Right cardiac atrium (tissue), 5 donors: ENCODE measurements at regions not wholly inside any gene's neighbourhood (a gene's known extent, or its start where the extent isn't known, plus 50 kb on each side); places are given as distances from the start of the nearest gene placed in this dataset.

ENCODE experiments used
- ATAC-seq, 2 donors: fragments of 200-7000 bp; cut with Tn5 transposase; one replicate each; pipeline versions ENCODE4 v1.8.0 to v1.9.1; 2020; ENCODE audit warnings: moderate library complexity in 2 of 2, mild to moderate bottlenecking in 1 of 2
- DNase-seq, 3 donors: peaks; one replicate each; pipeline ENCODE4 v3.0.0-alpha.2; 2020
- H3K27ac ChIP-seq: one replicate; pipeline ENCODE4 v1.5.1; 2013; ENCODE audit warnings: mild to moderate bottlenecking, low read length, control low read depth, moderate library complexity
- H3K27me3 ChIP-seq: one replicate; pipeline ENCODE4 v1.6.1; 2013; ENCODE audit not compliant: control insufficient read depth, insufficient read depth
- H3K4me1 ChIP-seq: one replicate; pipeline ENCODE4 v1.6.1; 2013; ENCODE audit warnings: low read length; ENCODE audit not compliant: control insufficient read depth, insufficient read depth
- H3K4me3 ChIP-seq: one replicate; pipeline ENCODE4 v1.5.1; 2013; ENCODE audit warnings: low read length, control low read depth
- H3K9me3 ChIP-seq: one replicate; pipeline ENCODE4 v1.6.1; 2013; ENCODE audit warnings: low read length; ENCODE audit not compliant: control insufficient read depth
- WGBS: extraction: QIAGEN DNeasy Blood & Tissue Kit; methylation state at CpG from one replicate; pipeline ENCODE4 v1.1.7; 2013; 5-methylcytosine and 5-hydroxymethylcytosine counted together
- intact Hi-C, 4 donors: fragments of 100-400 bp; cut with DNase I; formaldehyde crosslinking; loops; one replicate each; pipeline versions ENCODE4 v1.11.0 to v1.14.0; 2022 to 2023
- donor health status: healthy with polysubstance abuse.
- donor health status: DM: no; HTN: yes; CAD: no.
- donor health status: DM: no; HTN: no; CAD: no.
- donor health status: DM: no; HTN: yes; CAD: no; lungs with severe emphysema.
- donor health status: DM: yes; HTN: yes; CAD: no.

DNA sequence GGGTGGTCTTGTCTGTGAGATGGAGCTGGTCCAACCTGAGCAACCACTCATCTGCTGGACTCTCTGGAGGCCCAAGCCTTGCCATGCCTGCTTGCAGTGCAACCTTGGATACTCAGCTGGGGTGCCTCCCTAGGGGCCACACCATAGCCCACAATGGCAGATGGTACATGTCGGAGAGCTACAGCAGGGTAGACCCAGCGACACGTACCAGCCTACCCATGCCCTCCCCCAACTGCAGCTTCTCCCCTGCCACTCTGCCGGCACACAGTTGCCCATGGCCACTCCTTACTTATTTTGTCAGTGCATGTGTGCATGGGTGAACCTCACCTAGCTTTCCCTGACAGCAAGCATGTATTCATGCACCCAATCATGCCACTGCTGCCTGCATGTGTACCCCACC, 690.9 kb downstream of the CCDC85A start:
- intact Hi-C loops, result no loop called here
- H3K27me3 ChIP-seq, result no peaks in the 10 kb centered on the region
- no peaks in the 10 kb centered on the region for H3K4me1 ChIP-seq
- 91% methylated on average over 4 of the region's 4 CpGs for WGBS
- no peak overlapping the region for H3K27ac ChIP-seq
- H3K9me3 ChIP-seq, result no peaks in the 10 kb centered on the region
- H3K4me3 ChIP-seq, result no peak overlapping the region
- DNase-seq (peak in 1 of 3 donors; percentile 13), ATAC-seq (no peak)

DNA sequence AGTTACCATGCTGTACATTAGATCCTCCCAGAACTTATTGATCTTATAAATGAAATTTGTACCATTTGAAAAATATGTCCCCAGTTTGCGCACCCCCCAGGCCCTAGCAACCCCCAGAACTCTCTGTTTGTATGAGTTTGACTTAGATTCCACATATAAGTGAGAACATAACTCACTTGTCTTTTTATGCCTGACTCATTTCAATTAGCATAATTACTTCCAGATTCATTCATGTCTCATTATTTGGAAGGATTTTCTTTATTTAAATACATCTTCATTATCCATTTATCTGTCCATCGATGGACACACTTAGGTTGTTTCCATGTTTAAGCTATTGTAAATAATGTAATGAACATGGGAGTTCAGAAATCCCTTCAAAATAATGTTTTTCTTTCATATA, 705.9 kb downstream of the CCDC85A start:
- intact Hi-C loops, result no loop called here
- Histone ChIP-seq H3K4me1 (no peaks in the 10 kb centered on the region), H3K27ac (no peak overlapping the region), H3K9me3 (no peaks in the 10 kb centered on the region), H3K4me3 (no peak overlapping the region), H3K27me3 (no peaks in the 10 kb centered on the region)
- DNase-seq (no peak), ATAC-seq (no peak)
- 77% methylated on average over 2 of the region's 2 CpGs for WGBS

DNA sequence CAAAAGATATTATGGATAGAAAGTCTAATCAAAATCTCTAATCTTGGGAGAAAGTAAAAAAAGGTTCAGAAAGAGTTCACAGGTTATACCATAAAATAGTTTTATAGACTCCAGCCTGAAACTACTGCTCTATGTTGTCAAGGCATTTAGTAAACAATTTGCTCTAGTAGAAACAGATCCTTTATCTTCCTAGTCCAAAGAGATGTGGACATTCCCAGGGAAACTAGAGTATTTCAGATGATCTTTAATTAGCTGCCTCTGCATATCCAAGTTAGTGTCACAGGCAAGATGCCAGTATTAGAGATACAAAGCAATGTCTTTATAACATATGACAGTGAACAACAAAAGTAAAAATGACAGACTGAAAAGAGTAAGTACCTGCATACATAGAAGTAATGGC, 708.6 kb downstream of the CCDC85A start:
- no peak for ATAC-seq
- no peaks in the 10 kb centered on the region for H3K27me3 ChIP-seq
- no peaks in the 10 kb centered on the region for H3K9me3 ChIP-seq
- H3K27ac ChIP-seq, result no peak overlapping the region
- no peaks in the 10 kb centered on the region for H3K4me1 ChIP-seq
- intact Hi-C loops, result no loop called here
- no peak overlapping the region for H3K4me3 ChIP-seq
- DNase-seq, result no peak

DNA sequence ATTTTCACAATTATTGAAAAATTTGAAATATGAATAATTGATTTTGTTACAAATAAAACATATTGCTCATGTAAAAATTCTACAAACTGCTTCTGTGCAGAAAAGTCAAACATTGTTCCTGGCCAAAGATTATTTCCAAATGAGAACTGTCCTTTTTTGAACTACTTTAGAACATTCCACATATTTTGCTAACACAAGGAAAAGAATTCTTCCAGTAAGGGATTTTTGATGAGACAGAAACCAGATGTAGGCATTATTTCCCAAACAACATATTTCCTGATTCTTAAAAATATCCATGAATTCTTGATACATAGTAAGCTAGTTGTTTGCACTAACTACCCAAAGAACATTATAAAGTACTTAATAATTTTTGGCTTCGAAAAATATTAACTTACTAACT, 715.2 kb downstream of the CCDC85A start:
- Histone ChIP-seq H3K9me3 (no peaks in the 10 kb centered on the region), H3K4me1 (no peaks in the 10 kb centered on the region), H3K27ac (no peak overlapping the region), H3K4me3 (no peak overlapping the region), H3K27me3 (no peaks in the 10 kb centered on the region)
- intact Hi-C loops, result no loop called here
- DNase-seq (no peak), ATAC-seq (no peak)
- WGBS, result 78% methylated on average over 1 of the region's 1 CpG

DNA sequence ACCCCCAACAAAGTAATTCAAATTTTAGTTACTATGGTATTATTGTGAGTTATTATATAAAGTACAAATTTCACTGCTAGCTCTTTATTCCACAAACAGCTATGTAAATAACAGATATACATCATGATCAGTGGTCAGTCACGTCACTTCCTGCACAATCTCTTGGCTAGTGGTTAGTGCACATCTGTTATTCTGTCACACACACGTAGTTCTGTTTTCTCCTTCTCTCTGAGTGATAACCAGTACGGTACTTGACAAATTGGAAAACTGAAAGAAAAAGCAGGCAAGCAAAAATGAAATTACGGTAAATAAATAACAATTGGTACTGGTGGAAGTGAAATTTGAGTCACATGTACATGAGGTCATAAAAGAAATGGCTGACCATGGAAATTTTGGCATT, 728.7 kb downstream of the CCDC85A start:
- Histone ChIP-seq H3K27ac (no peak overlapping the region), H3K27me3 (no peaks in the 10 kb centered on the region), H3K4me1 (no peaks in the 10 kb centered on the region), H3K4me3 (no peak overlapping the region), H3K9me3 (no peaks in the 10 kb centered on the region)
- DNase-seq (no peak), ATAC-seq (no peak)
- intact Hi-C loops, result no loop called here
- 41% methylated on average over 4 of the region's 4 CpGs for WGBS

DNA sequence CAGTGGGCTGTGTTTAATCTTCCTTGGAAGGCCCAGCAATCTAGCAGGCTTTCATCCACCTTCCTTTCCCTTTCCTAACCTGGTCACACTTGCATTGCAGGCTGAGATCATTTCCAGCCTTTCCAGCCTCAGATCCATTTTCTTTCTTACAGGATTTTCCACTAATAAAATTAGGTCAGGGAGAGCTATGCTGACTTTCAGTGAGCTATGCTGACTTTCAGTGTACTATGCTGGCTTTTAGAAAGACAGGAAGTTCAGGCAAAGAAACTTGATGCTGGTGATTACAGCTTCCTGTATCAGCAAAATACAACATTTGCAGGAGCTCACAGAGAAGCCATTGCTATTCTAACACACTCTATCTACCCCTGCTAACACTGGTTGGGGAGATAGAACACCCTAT, 735.0 kb downstream of the CCDC85A start:
- no peaks in the 10 kb centered on the region for H3K4me1 ChIP-seq
- no peak overlapping the region for H3K27ac ChIP-seq
- no peak for DNase-seq
- ATAC-seq, result no peak
- no peak overlapping the region for H3K4me3 ChIP-seq
- no peaks in the 10 kb centered on the region for H3K27me3 ChIP-seq
- H3K9me3 ChIP-seq, result no peaks in the 10 kb centered on the region
- intact Hi-C loops, result no loop called here

DNA sequence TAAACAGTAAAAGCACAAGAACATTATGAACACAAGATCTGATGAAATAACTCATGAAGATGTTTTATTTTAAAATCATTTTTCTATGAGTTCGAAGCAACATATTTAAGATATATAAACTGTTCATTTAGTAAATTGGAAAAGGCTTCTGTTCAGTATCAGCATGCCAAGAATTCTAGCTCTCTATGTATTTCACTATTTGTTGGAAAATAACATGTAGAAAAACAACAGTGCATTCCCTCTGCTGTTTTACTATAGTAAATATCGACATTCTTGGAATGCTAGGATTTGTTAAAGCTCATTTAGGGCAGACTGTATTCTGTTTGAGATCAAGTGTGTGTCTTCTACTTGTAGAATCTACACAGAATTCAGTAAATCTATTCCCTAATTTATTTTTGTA, 750.2 kb downstream of the CCDC85A start:
- DNase-seq (no peak), ATAC-seq (no peak)
- no peaks in the 10 kb centered on the region for H3K4me1 ChIP-seq
- H3K9me3 ChIP-seq, result no peaks in the 10 kb centered on the region
- H3K27me3 ChIP-seq, result no peaks in the 10 kb centered on the region
- H3K27ac ChIP-seq, result no peak overlapping the region
- intact Hi-C loops, result no loop called here
- WGBS, result 62% methylated on average over 2 of the region's 2 CpGs
- no peak overlapping the region for H3K4me3 ChIP-seq

DNA sequence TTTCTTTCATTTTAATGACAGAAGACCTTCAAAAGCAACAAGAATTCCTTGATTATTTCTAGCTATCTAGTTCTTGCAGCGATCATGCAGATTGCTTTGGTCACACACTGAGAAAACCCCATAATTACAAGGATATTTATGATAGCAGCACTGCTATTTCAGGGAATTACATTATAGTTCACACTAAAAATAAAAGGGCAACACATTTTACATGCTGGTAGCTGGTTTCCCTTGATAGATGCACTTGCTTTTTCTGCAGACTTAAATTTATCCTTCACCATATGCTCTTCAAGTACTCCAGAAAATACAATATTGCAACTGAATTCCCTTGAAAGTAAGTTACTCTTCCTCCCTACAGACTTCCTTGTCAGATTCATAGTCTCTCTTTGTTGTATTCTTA, 751.1 kb downstream of the CCDC85A start:
- ATAC-seq, result no peak
- no peaks in the 10 kb centered on the region for H3K27me3 ChIP-seq
- no peaks in the 10 kb centered on the region for H3K4me1 ChIP-seq
- intact Hi-C loops, result no loop called here
- 71% methylated on average over 1 of the region's 1 CpG for WGBS
- H3K9me3 ChIP-seq, result no peaks in the 10 kb centered on the region
- no peak overlapping the region for H3K4me3 ChIP-seq
- no peak overlapping the region for H3K27ac ChIP-seq
- no peak for DNase-seq

DNA sequence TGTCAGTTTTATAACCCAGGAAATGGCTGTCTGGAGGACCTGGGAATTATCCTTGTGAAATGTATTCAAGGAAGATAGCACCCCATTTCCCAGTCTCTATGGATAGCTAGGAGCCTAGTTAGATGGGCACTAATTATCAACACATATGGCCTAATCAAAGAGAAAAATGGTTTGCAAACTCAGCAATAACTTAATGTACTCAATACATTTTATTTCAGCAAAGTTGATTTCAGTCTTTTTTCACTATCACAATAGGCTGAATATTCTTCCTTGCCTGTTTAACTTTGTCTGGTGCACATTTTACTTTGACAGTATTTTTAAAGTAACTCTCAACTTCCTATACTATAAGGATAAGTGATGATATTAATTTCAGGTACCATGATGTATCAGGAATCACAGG, 756.3 kb downstream of the CCDC85A start:
- DNase-seq, result no peak

DNA sequence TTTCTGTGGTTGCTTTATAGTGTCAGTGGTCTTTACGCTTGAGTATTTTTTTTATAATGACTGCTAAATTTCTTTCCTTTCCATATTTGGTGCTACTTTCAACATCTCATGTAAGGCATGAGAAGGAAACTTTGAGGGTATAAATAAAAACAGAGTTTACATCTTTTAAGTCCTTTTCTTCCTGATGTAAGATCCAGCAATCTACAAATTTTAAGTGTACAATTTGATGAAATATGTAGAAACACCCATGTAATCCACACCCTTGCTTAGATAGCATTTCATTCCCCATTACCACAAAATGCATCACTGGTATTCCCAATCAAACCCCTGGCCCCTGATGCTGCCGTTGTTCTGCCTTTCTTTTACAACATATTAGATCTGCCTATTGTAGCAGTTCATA, 769.1 kb downstream of the CCDC85A start:
- no peak for ATAC-seq
- Histone ChIP-seq H3K4me3 (no peak overlapping the region), H3K27me3 (no peaks in the 10 kb centered on the region), H3K9me3 (no peaks in the 10 kb centered on the region), H3K27ac (no peak overlapping the region), H3K4me1 (no peaks in the 10 kb centered on the region)
- DNase-seq, result no peak
- 84% methylated on average over 2 of the region's 2 CpGs for WGBS
- intact Hi-C loops, result no loop called here

More for the DNA sequence above, 756.3 kb downstream of the CCDC85A start:
- Histone ChIP-seq H3K27ac (no peak overlapping the region), H3K4me3 (no peak overlapping the region), H3K27me3 (no peaks in the 10 kb centered on the region), H3K4me1 (no peaks in the 10 kb centered on the region), H3K9me3 (no peaks in the 10 kb centered on the region)
- intact Hi-C loops, result no loop called here
- ATAC-seq, result no peak

DNA sequence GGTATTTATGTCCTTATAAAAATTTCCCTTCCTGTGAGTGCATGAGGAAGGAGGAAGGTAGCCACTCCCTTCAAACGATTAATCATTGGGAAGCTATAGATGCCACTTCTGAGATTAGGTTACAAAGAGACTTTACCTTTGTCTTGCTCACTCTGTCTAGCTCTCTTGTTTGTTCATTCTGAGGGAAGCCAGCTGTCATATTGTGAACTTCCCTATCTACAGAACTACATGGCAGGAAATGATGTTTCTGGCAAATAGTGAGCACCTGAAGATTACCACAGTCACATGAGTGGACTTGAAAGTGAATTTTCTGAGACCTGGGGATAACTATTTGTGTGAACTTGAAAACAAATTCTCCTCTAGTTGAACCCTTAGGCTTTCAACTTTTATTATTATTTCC, 776.8 kb downstream of the CCDC85A start:
- no peaks in the 10 kb centered on the region for H3K9me3 ChIP-seq
- ATAC-seq (no peak), DNase-seq (no peak)
- H3K27ac ChIP-seq, result no peak overlapping the region
- 80% methylated on average over 1 of the region's 1 CpG for WGBS
- H3K4me1 ChIP-seq, result no peaks in the 10 kb centered on the region
- intact Hi-C loops, result no loop called here
- H3K4me3 ChIP-seq, result no peak overlapping the region
- H3K27me3 ChIP-seq, result no peaks in the 10 kb centered on the region

DNA sequence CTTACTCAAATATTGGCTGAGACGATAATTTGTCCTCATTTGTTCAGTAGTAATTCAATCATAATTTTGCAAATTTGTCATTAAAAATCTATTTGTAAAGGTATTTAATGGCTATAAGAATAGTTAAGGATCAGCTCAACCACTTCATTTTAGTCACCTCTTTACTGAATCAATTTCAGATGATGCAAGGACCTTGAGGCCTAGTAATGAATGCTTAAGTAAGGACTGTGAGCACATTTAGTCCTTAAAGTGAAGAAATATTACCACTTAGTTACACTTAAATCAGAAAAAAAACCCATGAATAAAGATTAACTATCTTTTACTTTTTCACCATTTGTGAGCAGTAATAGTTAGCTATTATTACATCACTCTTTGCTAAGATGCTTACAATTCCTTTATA, 778.9 kb downstream of the CCDC85A start:
- Histone ChIP-seq H3K4me3 (no peak overlapping the region), H3K4me1 (no peaks in the 10 kb centered on the region), H3K9me3 (no peaks in the 10 kb centered on the region), H3K27ac (no peak overlapping the region), H3K27me3 (no peaks in the 10 kb centered on the region)
- intact Hi-C loops, result no loop called here
- DNase-seq (no peak), ATAC-seq (no peak)
- 94% methylated on average over 1 of the region's 1 CpG for WGBS
